HCT116 (cell line): ENCODE measurements at regions not wholly inside any gene's neighbourhood (a gene's known extent, or its start where the extent isn't known, plus 50 kb on each side); places are given as distances from the start of the nearest gene placed in this dataset.
"Not testable (repeated sequence)": the region's sequence is repeated elsewhere in the genome, so short reads cannot be mapped to it uniquely, and the experiment has no call there.

ENCODE experiments used
- ATAC-seq: fragments of 200-7000 bp; cut with Tn5 transposase; 2 replicates; pipeline ENCODE4 v1.9.1; 2020; ENCODE audit warnings: mild to moderate bottlenecking, moderate library complexity
- BruUV-seq: library from RNA; stranded (reverse); fragments of 400-500 nt; replicated peaks from 2 replicates; lab custom pipeline; 2021; lab: Mats Ljungman, UMichigan
- CTCF ChIA-PET: fragments of 300-600 bp; sonication (Branson Sonifier 250); formaldehyde crosslinking; loops from one replicate; lab custom pipeline; 2021; ENCODE audit warnings: antibody characterized with exemption; lab: Charles Lee
- POLR2A ChIA-PET: fragments of 300-600, 350-600 bp; sonication (Branson Sonifier 250); formaldehyde crosslinking; loops from one replicate; lab custom pipeline; 2021; ENCODE audit warnings: antibody characterized with exemption; lab: Charles Lee
- RAD21 ChIA-PET, 2 experiments: fragments of 300-600 bp; sonication (Branson Sonifier 250); formaldehyde crosslinking; loops; one replicate each; lab custom pipeline; 2023; ENCODE audit warnings: low total read pairs in 2 of 2; ENCODE audit not compliant: uncharacterized antibody in 2 of 2, unreplicated experiment in 2 of 2, low non-redundant PET in 1 of 2; lab: Charles Lee
- DNase-seq: peaks from one replicate; pipeline ENCODE4 v3.0.0-alpha.2; 2010; ENCODE audit warnings: low read depth, low spot score
- H2AFZ ChIP-seq: fragments of 200-600 bp; shearing (Covaris generic), sonication (generic); 2 replicates; pipeline ENCODE4 v1.6.1; 2017; ENCODE audit warnings: low read depth, mixed run types, mixed read lengths, antibody characterized with exemption, low read length; ENCODE audit not compliant: poor library complexity, severe bottlenecking
- H3K27ac ChIP-seq: 2 replicates; pipeline ENCODE4 v1.5.1; 2012; ENCODE audit warnings: low read depth, low read length
- H3K27me3 ChIP-seq: fragments of 200-600 bp; sonication (generic); 2 replicates; pipeline ENCODE4 v1.6.1; 2016; ENCODE audit warnings: mixed run types, low read length, mixed read lengths; ENCODE audit not compliant: insufficient read depth
- H3K36me3 ChIP-seq, 2 experiments: fragments of 200-500 bp in 1 of 2; fragments of 200-600 bp in 1 of 2; sonication (Bioruptor generic) in 1 of 2; sonication (generic) in 1 of 2; 2 replicates each; pipeline versions ENCODE4 v1.5.1 to v1.6.1; 2014 to 2016; ENCODE audit warnings: low read length in 2 of 2, inconsistent platforms in 1 of 2, mixed read lengths in 1 of 2, mixed run types in 1 of 2; ENCODE audit not compliant: insufficient read depth in 2 of 2, control insufficient read depth in 1 of 2
- H3K4me1 ChIP-seq, 2 experiments: fragments of 200-600 bp in 1 of 2; sonication (generic) in 1 of 2; 2 replicates each; pipeline versions ENCODE4 v1.5.1 to v1.6.1; 2012 to 2017; ENCODE audit warnings: low read length in 2 of 2, inconsistent platforms in 1 of 2, mild to moderate bottlenecking in 1 of 2, mixed read lengths in 1 of 2, mixed run types in 1 of 2, moderate library complexity in 1 of 2; ENCODE audit not compliant: insufficient read depth in 2 of 2, control insufficient read depth in 1 of 2
- H3K4me2 ChIP-seq: fragments of 200-600 bp; sonication (generic); 2 replicates; pipeline ENCODE4 v1.6.1; 2017; ENCODE audit warnings: mixed run types, low read length, mixed read lengths
- H3K4me3 ChIP-seq, 2 experiments: fragments of 200-600 bp in 1 of 2; sonication (generic) in 1 of 2; replicated peaks in 1 of 2; 2 replicates each; pipeline ENCODE4 v1.5.1; 2011 to 2016; ENCODE audit warnings: low read length in 2 of 2, control low read depth in 1 of 2, low read depth in 1 of 2, mild to moderate bottlenecking in 1 of 2, mixed read lengths in 1 of 2, mixed run types in 1 of 2
- H3K79me2 ChIP-seq: fragments of 200-600 bp; sonication (generic); 2 replicates; pipeline ENCODE4 v1.6.1; 2017; ENCODE audit warnings: mild to moderate bottlenecking, mixed run types, low read length, moderate library complexity, mixed read lengths; ENCODE audit not compliant: insufficient read depth
- H3K9ac ChIP-seq: fragments of 200-600 bp; sonication (generic); 2 replicates; pipeline ENCODE4 v1.6.1; 2016; ENCODE audit warnings: low read length, mixed read lengths
- H3K9me2 ChIP-seq: fragments of 200-600 bp; sonication (generic), shearing (Covaris generic); 2 replicates; pipeline ENCODE4 v1.6.1; 2017; ENCODE audit warnings: mixed run types, mild to moderate bottlenecking, moderate library complexity; ENCODE audit not compliant: insufficient read depth
- H3K9me3 ChIP-seq, 2 experiments: fragments of 200-500 bp in 1 of 2; fragments of 200-600 bp in 1 of 2; sonication (Bioruptor generic) in 1 of 2; sonication (generic) in 1 of 2; 2 replicates each; pipeline ENCODE4 v1.6.1; 2014 to 2017; ENCODE audit warnings: low read length in 2 of 2, mixed read lengths in 2 of 2, inconsistent platforms in 1 of 2, low read depth in 1 of 2, mild to moderate bottlenecking in 1 of 2, mixed run types in 1 of 2, moderate library complexity in 1 of 2; ENCODE audit not compliant: control insufficient read depth in 1 of 2, insufficient read depth in 1 of 2
- H4K20me1 ChIP-seq: fragments of 200-600 bp; sonication (generic), shearing (Covaris generic); 2 replicates; pipeline ENCODE4 v1.6.1; 2017; ENCODE audit warnings: mixed run types, mild to moderate bottlenecking, moderate library complexity; ENCODE audit not compliant: insufficient read depth
- CBX3 ChIP-seq: IDR thresholded peaks from 2 replicates; pipeline ENCODE4 v1.6.1; 2012; ENCODE audit warnings: low read depth
- CEBPB ChIP-seq: IDR thresholded peaks from 2 replicates; pipeline ENCODE4 v1.6.1; 2012; ENCODE audit warnings: low read depth
- EGR1 ChIP-seq: IDR thresholded peaks from 2 replicates; pipeline ENCODE4 v1.6.1; 2012; ENCODE audit warnings: low read depth
- ELF1 ChIP-seq: IDR thresholded peaks from 2 replicates; pipeline ENCODE4 v1.6.1; 2012; ENCODE audit warnings: low read depth, borderline replicate concordance
- EZH2phosphoT487 ChIP-seq: fragments of 200-600 bp; IDR thresholded peaks from 2 replicates; pipeline ENCODE4 v1.6.1; 2018; ENCODE audit warnings: antibody characterized with exemption, borderline replicate concordance
- FOSL1 ChIP-seq: IDR thresholded peaks from 2 replicates; pipeline ENCODE4 v1.6.1; 2012; ENCODE audit warnings: low read depth
- JUND ChIP-seq: IDR thresholded peaks from 2 replicates; pipeline ENCODE4 v1.6.1; 2012
- POLR2A ChIP-seq: IDR thresholded peaks from 2 replicates; pipeline ENCODE4 v1.7.0; 2011; ENCODE audit warnings: borderline replicate concordance; ENCODE audit not compliant: insufficient read depth, insufficient read length; ENCODE audit errors: extremely low read depth
- RAD21 ChIP-seq: IDR thresholded peaks from 2 replicates; pipeline ENCODE4 v1.6.1; 2012; ENCODE audit warnings: low read depth, mild to moderate bottlenecking
- SP1 ChIP-seq: IDR thresholded peaks from 2 replicates; pipeline ENCODE4 v1.6.1; 2012; ENCODE audit warnings: low read depth
- SRF ChIP-seq: IDR thresholded peaks from 2 replicates; pipeline ENCODE4 v1.6.1; 2012; ENCODE audit warnings: low read depth
- TCF7L2 ChIP-seq: IDR thresholded peaks from 2 replicates; pipeline ENCODE4 v1.7.0; 2011; ENCODE audit warnings: borderline replicate concordance, inconsistent platforms; ENCODE audit not compliant: insufficient read depth, insufficient read length; ENCODE audit errors: extremely low read depth
- YY1 ChIP-seq: IDR thresholded peaks from 2 replicates; pipeline ENCODE4 v1.6.1; 2011; ENCODE audit warnings: low read length, low read depth, moderate library complexity, mild to moderate bottlenecking; ENCODE audit not compliant: insufficient replicate concordance; ENCODE audit errors: extremely low read depth
- intact Hi-C: fragments of 100-400 bp; cut with micrococcal nuclease; formaldehyde crosslinking; loops from 2 replicates; pipeline ENCODE4 v1.10.0; 2022
- TF ChIP-seq, protein P1 (sequence below), 3 experiments: fragments of 200-600 bp in 1 of 3; sonication (generic) in 1 of 3; IDR thresholded peaks in 2 of 3; conservative IDR thresholded peaks in 1 of 3; 2 replicates each; pipeline ENCODE4 v1.5.1; 2012 to 2017; ENCODE audit warnings: low read depth in 2 of 3, low read length in 2 of 3, antibody characterized with exemption in 1 of 3, borderline replicate concordance in 1 of 3, control low read depth in 1 of 3, mild to moderate bottlenecking in 1 of 3, mixed read lengths in 1 of 3, mixed run types in 1 of 3, moderate library complexity in 1 of 3; ENCODE audit not compliant: insufficient read depth in 1 of 3
- TF ChIP-seq, protein P2 (sequence below): IDR thresholded peaks from 2 replicates; pipeline ENCODE4 v1.6.1; 2012; ENCODE audit warnings: low read depth
- TF ChIP-seq, protein P3 (sequence below): IDR thresholded peaks from 2 replicates; pipeline ENCODE4 v1.6.1; 2012

DNA sequence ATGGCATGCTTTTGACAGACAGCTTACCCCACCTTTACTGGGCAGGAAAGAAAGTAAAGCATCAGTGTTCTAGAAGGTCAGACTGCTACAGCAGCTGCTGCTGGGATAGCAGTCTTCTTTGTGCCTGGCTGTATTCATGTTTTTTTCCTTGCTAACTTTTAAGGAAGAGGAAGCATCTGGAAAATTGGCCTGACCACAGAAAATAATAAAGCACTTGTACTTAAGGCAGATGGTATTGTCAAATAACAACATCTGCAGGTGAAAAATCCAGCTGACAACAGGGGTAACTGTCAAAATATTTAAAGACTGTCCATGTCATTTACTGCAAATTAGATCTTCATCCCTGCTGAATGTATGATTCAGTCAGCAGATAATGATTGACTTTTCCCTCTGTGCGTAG is 229.0 kb downstream of the OXSM start:
- POLR2A ChIA-PET: no interaction called here
- no peaks in the 10 kb centered on the region for H3K27me3 ChIP-seq
- no peaks in the 10 kb centered on the region for H3K9me2 ChIP-seq
- no peak overlapping the region for H3K27ac ChIP-seq
- CTCF ChIA-PET: no interaction called here
- no peaks in the 10 kb centered on the region for H4K20me1 ChIP-seq
- H3K9me3 ChIP-seq: no peaks in the 10 kb centered on the region
- ATAC-seq (no peak), DNase-seq (no peak)
- no peaks in the 10 kb centered on the region for H3K79me2 ChIP-seq
- no peak for TF ChIP-seq EGR1
- TF ChIP-seq TCF7L2: no peak
- no peak for TF ChIP-seq JUND
- TF ChIP-seq RAD21: no peak
- TF ChIP-seq POLR2A: no peak
- TF ChIP-seq, protein P1, sequence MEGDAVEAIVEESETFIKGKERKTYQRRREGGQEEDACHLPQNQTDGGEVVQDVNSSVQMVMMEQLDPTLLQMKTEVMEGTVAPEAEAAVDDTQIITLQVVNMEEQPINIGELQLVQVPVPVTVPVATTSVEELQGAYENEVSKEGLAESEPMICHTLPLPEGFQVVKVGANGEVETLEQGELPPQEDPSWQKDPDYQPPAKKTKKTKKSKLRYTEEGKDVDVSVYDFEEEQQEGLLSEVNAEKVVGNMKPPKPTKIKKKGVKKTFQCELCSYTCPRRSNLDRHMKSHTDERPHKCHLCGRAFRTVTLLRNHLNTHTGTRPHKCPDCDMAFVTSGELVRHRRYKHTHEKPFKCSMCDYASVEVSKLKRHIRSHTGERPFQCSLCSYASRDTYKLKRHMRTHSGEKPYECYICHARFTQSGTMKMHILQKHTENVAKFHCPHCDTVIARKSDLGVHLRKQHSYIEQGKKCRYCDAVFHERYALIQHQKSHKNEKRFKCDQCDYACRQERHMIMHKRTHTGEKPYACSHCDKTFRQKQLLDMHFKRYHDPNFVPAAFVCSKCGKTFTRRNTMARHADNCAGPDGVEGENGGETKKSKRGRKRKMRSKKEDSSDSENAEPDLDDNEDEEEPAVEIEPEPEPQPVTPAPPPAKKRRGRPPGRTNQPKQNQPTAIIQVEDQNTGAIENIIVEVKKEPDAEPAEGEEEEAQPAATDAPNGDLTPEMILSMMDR (IDR thresholded peaks at IDR 0.05 in 2 of 3, conservative IDR thresholded peaks at IDR 0.05 in 1 of 3; ENCODE audit: borderline replicate concordance in 1 of 3, insufficient read depth in 1 of 3, low read depth in 2 of 3, low read length in 2 of 3): no peak
- TF ChIP-seq EZH2phosphoT487: no peak
- no peak for TF ChIP-seq ELF1
- TF ChIP-seq SRF: no peak
- no peak for TF ChIP-seq CBX3
- no peak for TF ChIP-seq YY1
- TF ChIP-seq, protein P2, sequence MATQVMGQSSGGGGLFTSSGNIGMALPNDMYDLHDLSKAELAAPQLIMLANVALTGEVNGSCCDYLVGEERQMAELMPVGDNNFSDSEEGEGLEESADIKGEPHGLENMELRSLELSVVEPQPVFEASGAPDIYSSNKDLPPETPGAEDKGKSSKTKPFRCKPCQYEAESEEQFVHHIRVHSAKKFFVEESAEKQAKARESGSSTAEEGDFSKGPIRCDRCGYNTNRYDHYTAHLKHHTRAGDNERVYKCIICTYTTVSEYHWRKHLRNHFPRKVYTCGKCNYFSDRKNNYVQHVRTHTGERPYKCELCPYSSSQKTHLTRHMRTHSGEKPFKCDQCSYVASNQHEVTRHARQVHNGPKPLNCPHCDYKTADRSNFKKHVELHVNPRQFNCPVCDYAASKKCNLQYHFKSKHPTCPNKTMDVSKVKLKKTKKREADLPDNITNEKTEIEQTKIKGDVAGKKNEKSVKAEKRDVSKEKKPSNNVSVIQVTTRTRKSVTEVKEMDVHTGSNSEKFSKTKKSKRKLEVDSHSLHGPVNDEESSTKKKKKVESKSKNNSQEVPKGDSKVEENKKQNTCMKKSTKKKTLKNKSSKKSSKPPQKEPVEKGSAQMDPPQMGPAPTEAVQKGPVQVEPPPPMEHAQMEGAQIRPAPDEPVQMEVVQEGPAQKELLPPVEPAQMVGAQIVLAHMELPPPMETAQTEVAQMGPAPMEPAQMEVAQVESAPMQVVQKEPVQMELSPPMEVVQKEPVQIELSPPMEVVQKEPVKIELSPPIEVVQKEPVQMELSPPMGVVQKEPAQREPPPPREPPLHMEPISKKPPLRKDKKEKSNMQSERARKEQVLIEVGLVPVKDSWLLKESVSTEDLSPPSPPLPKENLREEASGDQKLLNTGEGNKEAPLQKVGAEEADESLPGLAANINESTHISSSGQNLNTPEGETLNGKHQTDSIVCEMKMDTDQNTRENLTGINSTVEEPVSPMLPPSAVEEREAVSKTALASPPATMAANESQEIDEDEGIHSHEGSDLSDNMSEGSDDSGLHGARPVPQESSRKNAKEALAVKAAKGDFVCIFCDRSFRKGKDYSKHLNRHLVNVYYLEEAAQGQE: no peak
- no peak for TF ChIP-seq CEBPB
- no peak for TF ChIP-seq SP1
- TF ChIP-seq, protein P3, sequence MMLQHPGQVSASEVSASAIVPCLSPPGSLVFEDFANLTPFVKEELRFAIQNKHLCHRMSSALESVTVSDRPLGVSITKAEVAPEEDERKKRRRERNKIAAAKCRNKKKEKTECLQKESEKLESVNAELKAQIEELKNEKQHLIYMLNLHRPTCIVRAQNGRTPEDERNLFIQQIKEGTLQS: no peak
- TF ChIP-seq FOSL1: no peak
- no TSS peak for BruUV-seq
- no peaks in the 10 kb centered on the region for H3K36me3 ChIP-seq
- RAD21 ChIA-PET: no interaction called here
- intact Hi-C loops: no loop called here
- H3K4me3 ChIP-seq: no peak overlapping the region
- no peaks in the 10 kb centered on the region for H3K4me1 ChIP-seq
- no peak overlapping the region for H3K4me2 ChIP-seq
- H3K9ac ChIP-seq: no peak overlapping the region
- H2AFZ ChIP-seq: no peak overlapping the region

DNA sequence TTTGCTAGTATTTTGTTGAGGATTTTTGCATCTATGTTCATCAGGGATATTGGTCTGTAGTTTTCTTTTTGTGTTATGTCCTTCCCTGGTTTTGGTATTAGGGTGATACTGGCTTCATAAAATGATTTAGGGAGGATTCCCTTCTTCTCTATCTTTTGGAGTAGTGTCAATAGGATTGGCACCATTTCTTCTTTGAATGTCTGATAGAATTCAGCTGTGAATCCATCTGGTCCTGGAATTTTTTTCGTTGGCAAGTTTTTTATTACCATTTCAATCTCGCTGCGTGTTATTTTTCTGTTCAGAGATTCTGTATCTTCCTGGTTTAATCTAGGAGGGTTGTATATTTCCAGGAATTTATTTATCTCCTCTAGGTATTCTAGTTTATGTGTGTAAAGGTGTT is 234.3 kb downstream of the OXSM start:
- H3K4me2 ChIP-seq, H3K9me3 ChIP-seq, BruUV-seq, H3K79me2 ChIP-seq, H3K4me1 ChIP-seq, H3K27ac ChIP-seq, H3K9me2 ChIP-seq, POLR2A ChIA-PET, CTCF ChIA-PET, RAD21 ChIA-PET, DNase-seq, H3K4me3 ChIP-seq, H3K27me3 ChIP-seq, ATAC-seq, intact Hi-C loops, H4K20me1 ChIP-seq, H3K9ac ChIP-seq, H2AFZ ChIP-seq, H3K36me3 ChIP-seq: not testable (repeated sequence)
